Vagina (tissue), 2 donors: ENCODE measurements at regions not wholly inside any gene's neighbourhood (a gene's known extent, or its start where the extent isn't known, plus 50 kb on each side); places are given as distances from the start of the nearest gene placed in this dataset.

Experiments used
- DNase-seq, 2 donors: peaks; one replicate each; pipeline ENCODE4 v3.0.0-alpha.2; 2017; ENCODE audit errors: extremely low spot score in 2 of 2
- H3K27ac ChIP-seq: fragments of 200-600 bp; sonication (generic); one replicate; pipeline ENCODE4 v1.5.1; 2019
- H3K27me3 ChIP-seq: fragments of 200-600 bp; sonication (generic); one replicate; pipeline ENCODE4 v1.5.1; 2019
- H3K36me3 ChIP-seq, 2 donors: fragments of 200-600 bp; sonication (generic); one replicate each; pipeline ENCODE4 v1.5.1; 2017 to 2019
- H3K4me1 ChIP-seq: fragments of 200-600 bp; sonication (generic); one replicate; pipeline ENCODE4 v1.5.1; 2019
- H3K4me3 ChIP-seq, 2 donors: fragments of 200-600 bp; sonication (generic); 1 replicate in 1 of 2; 2 replicates in 1 of 2; pipeline ENCODE4 v1.5.1; 2016 to 2019
- H3K9me3 ChIP-seq: fragments of 200-600 bp; sonication (generic); one replicate; pipeline ENCODE4 v1.5.1; 2019
- POLR2A ChIP-seq, 2 donors: fragments of 450-650 bp; IDR thresholded peaks; one replicate each; pipeline ENCODE4 v1.6.1; 2017; ENCODE audit warnings: antibody characterized with exemption in 2 of 2, mild to moderate bottlenecking in 2 of 2, moderate library complexity in 2 of 2
- POLR2AphosphoS5 ChIP-seq, 2 donors: sonication (generic); formaldehyde crosslinking; IDR thresholded peaks; one replicate each; pipeline ENCODE4 v1.9.0; 2017; ENCODE audit warnings: antibody characterized with exemption in 2 of 2, mild to moderate bottlenecking in 2 of 2, low read depth in 1 of 2; ENCODE audit not compliant: insufficient read depth in 1 of 2
- intact Hi-C: fragments of 100-400 bp; cut with DNase I; formaldehyde crosslinking; loops from one replicate; pipeline ENCODE4 v1.15.1; 2023
- TF ChIP-seq, protein P1 (sequence below), 3 experiments: fragments of 450-650 bp in 2 of 3; fragments of 200-600 bp in 1 of 3; sonication (generic) in 1 of 3; IDR thresholded peaks; one replicate each; pipeline ENCODE4 v1.5.1; 2017 to 2019; ENCODE audit warnings: antibody characterized with exemption in 3 of 3, mild to moderate bottlenecking in 2 of 3, moderate library complexity in 2 of 3

DNA sequence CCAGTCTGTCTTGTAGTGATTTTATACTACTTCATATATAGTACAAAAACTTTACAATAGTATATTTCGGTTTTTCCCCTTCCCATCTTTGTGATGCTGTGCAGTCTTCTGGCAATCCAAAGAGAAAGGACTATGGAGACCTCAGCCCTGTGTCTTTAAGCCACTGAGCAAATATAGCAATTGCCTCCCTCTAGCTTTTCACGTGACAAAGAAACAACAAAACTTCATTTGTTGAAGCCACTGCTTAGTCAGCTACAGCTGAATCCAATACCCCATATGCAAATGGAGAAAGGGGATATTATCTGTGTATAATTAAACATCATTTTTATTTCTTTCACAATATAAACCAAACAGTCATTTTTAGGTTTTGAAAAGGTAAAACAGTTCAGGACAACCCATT, 142.8 kb upstream of the STK32A start:
- Histone ChIP-seq H3K4me1 (no peaks in the 10 kb centered on the region), H3K36me3 (no peaks in the 10 kb centered on the region), H3K4me3 (no peak overlapping the region), H3K27me3 (no peaks in the 10 kb centered on the region), H3K9me3 (no peaks in the 10 kb centered on the region), H3K27ac (no peak overlapping the region)
- no peak for TF ChIP-seq POLR2AphosphoS5 (IDR thresholded peaks at IDR 0.05; ENCODE audit: insufficient read depth in 1 of 2, low read depth in 1 of 2)
- TF ChIP-seq, protein P1, sequence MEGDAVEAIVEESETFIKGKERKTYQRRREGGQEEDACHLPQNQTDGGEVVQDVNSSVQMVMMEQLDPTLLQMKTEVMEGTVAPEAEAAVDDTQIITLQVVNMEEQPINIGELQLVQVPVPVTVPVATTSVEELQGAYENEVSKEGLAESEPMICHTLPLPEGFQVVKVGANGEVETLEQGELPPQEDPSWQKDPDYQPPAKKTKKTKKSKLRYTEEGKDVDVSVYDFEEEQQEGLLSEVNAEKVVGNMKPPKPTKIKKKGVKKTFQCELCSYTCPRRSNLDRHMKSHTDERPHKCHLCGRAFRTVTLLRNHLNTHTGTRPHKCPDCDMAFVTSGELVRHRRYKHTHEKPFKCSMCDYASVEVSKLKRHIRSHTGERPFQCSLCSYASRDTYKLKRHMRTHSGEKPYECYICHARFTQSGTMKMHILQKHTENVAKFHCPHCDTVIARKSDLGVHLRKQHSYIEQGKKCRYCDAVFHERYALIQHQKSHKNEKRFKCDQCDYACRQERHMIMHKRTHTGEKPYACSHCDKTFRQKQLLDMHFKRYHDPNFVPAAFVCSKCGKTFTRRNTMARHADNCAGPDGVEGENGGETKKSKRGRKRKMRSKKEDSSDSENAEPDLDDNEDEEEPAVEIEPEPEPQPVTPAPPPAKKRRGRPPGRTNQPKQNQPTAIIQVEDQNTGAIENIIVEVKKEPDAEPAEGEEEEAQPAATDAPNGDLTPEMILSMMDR (IDR thresholded peaks at IDR 0.05): no peak
- TF ChIP-seq POLR2A (IDR thresholded peaks at IDR 0.05): no peak
- intact Hi-C loops: no loop called here
- no peak for DNase-seq

DNA sequence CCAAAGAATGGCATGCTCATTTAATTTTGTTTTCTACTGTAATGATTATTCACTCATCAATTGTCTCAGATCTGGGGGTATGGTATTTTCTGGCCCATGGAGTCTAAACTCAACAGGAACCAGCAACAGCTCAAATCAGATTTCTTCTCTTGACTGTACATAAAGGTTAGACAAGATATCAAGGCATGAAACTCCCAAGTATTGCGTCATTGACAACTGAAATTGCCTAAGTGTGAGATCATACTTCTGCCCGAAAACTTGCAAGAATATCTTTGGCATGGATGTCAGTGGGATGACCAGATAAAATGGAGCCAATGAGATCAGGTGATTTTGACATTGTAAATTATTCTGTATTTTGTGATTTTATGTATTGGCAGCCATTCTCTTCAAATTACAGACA, 141.7 kb upstream of the STK32A start:
- TF ChIP-seq, protein P1 (IDR thresholded peaks at IDR 0.05): no peak

DNA sequence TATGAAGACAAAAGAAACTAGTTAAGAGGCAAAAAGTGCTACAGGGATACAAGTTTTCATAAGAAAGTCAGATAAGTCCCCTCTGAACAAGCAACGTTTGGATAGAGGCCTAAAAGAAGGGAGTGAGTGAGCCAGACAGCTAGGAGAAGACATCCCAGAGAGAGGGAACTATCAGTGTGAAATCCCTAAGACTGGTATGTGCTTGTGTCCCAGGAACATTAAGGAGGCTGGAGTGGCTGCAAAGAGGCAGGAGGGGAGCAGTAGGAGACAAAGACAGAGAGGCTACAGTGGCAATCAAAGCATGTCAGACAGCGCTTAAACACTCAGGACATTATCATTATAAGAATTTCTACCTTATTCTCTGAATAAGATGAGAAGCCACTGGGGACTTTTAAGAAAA, 139.1 kb upstream of the STK32A start:
- no peak for DNase-seq
- Histone ChIP-seq H3K27ac (no peak overlapping the region), H3K4me3 (no peak overlapping the region), H3K4me1 (no peaks in the 10 kb centered on the region), H3K36me3 (no peaks in the 10 kb centered on the region), H3K27me3 (no peaks in the 10 kb centered on the region), H3K9me3 (no peaks in the 10 kb centered on the region)
- intact Hi-C loops: no loop called here
- no peak for TF ChIP-seq POLR2AphosphoS5 (IDR thresholded peaks at IDR 0.05; ENCODE audit: insufficient read depth in 1 of 2, low read depth in 1 of 2)
- TF ChIP-seq, protein P1 (IDR thresholded peaks at IDR 0.05): no peak
- TF ChIP-seq POLR2A (IDR thresholded peaks at IDR 0.05): no peak

More for the DNA sequence above, 141.7 kb upstream of the STK32A start:
- H3K4me1 ChIP-seq: no peaks in the 10 kb centered on the region
- no peaks in the 10 kb centered on the region for H3K36me3 ChIP-seq
- DNase-seq: no peak
- H3K27me3 ChIP-seq: no peaks in the 10 kb centered on the region
- no peak overlapping the region for H3K27ac ChIP-seq
- intact Hi-C loops: no loop called here
- no peak overlapping the region for H3K4me3 ChIP-seq
- no peaks in the 10 kb centered on the region for H3K9me3 ChIP-seq

DNA sequence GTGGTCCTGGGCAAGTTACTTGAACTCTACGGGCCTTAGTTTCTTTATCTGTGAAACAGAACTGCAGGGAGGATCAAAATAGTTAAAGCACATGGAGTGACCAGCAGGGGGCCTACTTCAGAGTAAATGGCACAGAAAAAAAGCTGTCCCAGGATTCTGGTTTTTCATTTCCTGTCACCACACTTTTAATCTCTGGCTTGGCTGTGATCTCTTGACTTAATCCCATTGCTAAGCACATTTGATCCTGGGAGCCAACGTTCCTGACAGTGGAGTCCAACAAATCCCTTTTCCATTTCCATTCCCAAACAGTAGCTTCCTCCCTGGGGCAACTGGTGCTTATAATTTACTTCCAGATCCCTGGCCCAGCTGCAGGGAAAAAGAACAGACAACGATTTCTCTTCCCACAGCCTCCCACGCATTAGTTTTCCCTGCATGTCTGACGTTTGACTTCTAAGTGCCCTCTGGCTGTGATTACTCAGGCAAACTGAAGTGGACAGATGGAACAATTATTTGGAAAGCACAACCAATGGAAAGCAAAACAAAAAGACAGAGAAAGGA, 136.5 kb upstream of the STK32A start:
- Histone ChIP-seq H3K4me3 (no peak overlapping the region), H3K27ac (no peak overlapping the region), H3K27me3 (no peaks in the 10 kb centered on the region), H3K36me3 (no peaks in the 10 kb centered on the region), H3K9me3 (no peaks in the 10 kb centered on the region), H3K4me1 (no peaks in the 10 kb centered on the region)
- DNase-seq: no peak
- TF ChIP-seq POLR2A (IDR thresholded peaks at IDR 0.05) (no peak), POLR2AphosphoS5 (IDR thresholded peaks at IDR 0.05; ENCODE audit: insufficient read depth in 1 of 2, low read depth in 1 of 2) (no peak)
- TF ChIP-seq, protein P1 (IDR thresholded peaks at IDR 0.05): no peak
- intact Hi-C loops: no loop called here

DNA sequence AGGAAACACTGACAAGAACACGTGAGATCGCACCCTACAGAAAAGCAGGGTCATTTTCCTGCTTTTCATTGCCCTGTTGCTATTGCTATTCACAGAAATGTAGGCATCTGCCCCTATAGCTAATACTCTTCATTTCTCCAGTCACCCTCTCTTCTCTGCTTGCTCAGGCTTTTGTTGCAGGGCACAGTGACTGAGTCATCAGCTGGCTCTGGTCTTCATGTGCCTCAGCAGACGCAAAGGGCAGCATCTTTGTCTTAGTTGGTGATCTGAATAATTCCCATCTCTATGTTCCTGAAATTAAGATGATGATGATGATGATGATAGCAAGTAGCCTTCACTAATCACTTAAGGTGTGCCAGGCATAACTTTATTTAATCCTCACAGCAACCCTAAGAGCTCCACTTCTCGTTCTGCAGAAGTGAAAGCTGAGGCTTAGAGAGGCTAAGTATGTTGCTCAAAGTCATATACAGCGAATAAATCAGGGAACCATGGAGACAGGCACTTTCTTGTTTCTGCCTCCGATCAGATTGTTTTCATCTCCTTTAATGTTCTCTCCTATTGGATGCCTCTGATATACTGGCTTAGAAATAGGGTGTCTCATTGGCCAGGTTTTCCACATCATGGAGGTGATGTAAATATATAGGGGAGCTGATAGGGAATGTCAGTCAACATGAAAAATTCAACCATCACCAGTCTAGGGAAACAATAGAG, 133.0 kb upstream of the STK32A start:
- H3K27ac ChIP-seq: no peak overlapping the region
- no peaks in the 10 kb centered on the region for H3K9me3 ChIP-seq
- DNase-seq: no peak
- H3K4me3 ChIP-seq: no peak overlapping the region
- no peaks in the 10 kb centered on the region for H3K4me1 ChIP-seq
- TF ChIP-seq, protein P1 (IDR thresholded peaks at IDR 0.05): no peak
- TF ChIP-seq POLR2A (IDR thresholded peaks at IDR 0.05) (no peak), POLR2AphosphoS5 (IDR thresholded peaks at IDR 0.05; ENCODE audit: insufficient read depth in 1 of 2, low read depth in 1 of 2) (no peak)
- H3K36me3 ChIP-seq: no peaks in the 10 kb centered on the region
- H3K27me3 ChIP-seq: no peaks in the 10 kb centered on the region
- intact Hi-C loops: no loop called here
